ENCODE measurements at regions not wholly inside any gene's neighbourhood (a gene's known extent, or its start where the extent isn't known, plus 50 kb on each side); places are given as distances from the start of the nearest gene placed in this dataset.

DNA sequence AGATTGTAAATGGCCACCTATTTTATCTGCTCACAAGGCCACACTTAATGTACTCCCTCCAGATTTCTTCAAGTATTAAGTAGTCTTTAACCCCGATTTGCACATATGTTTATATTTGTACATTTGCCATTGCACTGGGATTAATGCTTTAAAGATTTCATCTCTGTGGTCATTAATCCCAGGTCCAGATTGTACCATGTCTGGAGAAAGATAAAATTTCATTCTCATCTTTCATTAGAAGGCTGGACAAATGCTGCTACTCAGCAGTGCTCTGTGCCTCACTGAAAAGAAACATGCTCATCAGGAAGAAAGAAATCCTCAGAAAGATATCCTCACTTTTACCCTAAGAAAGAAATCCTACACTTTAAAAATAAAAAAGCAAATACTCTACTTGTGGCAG is 62.5 kb upstream of the LRRC3B start:
- H3K9me3 Mint-ChIP-seq (ENCODE audit: unreplicated experiment) = no peaks in the 10 kb centered on the region
- H3K27me3 Mint-ChIP-seq (ENCODE audit: insufficient read depth, unreplicated experiment) = peaks cover 2% of the 10 kb centered on the region
- POLR2A ChIA-PET = no interaction called here
- Histone ChIP-seq H3K36me3 (ENCODE audit: control insufficient read depth, insufficient read depth, low read length) (no peaks in the 10 kb centered on the region), H3K4me3 (ENCODE audit: low read depth, low read length) (no peak overlapping the region), H3K27me3 (replicated peaks; ENCODE audit: control insufficient read depth, insufficient read depth, low read length) (no peaks in the 10 kb centered on the region), H3K9me3 (no peaks in the 10 kb centered on the region), H3K4me1 (no peaks in the 10 kb centered on the region)
- DNase-seq = no peak
- CTCF ChIA-PET = no interaction called here
- no peak overlapping the region for H3K4me3 Mint-ChIP-seq (ENCODE audit: unreplicated experiment)
- no TSS peak for BruUV-seq (replicated peaks)
- H3K27ac Mint-ChIP-seq (ENCODE audit: unreplicated experiment) = no peak overlapping the region
- no peaks in the 10 kb centered on the region for H3K36me3 Mint-ChIP-seq (ENCODE audit: insufficient read depth, unreplicated experiment)
- H3K4me1 Mint-ChIP-seq (ENCODE audit: low read depth, unreplicated experiment) = no peaks in the 10 kb centered on the region
- intact Hi-C loops (cut with micrococcal nuclease; ENCODE audit: unreplicated experiment) = no loop called here
- TF ChIP-seq, protein P1, sequence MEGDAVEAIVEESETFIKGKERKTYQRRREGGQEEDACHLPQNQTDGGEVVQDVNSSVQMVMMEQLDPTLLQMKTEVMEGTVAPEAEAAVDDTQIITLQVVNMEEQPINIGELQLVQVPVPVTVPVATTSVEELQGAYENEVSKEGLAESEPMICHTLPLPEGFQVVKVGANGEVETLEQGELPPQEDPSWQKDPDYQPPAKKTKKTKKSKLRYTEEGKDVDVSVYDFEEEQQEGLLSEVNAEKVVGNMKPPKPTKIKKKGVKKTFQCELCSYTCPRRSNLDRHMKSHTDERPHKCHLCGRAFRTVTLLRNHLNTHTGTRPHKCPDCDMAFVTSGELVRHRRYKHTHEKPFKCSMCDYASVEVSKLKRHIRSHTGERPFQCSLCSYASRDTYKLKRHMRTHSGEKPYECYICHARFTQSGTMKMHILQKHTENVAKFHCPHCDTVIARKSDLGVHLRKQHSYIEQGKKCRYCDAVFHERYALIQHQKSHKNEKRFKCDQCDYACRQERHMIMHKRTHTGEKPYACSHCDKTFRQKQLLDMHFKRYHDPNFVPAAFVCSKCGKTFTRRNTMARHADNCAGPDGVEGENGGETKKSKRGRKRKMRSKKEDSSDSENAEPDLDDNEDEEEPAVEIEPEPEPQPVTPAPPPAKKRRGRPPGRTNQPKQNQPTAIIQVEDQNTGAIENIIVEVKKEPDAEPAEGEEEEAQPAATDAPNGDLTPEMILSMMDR (IDR thresholded peaks at IDR 0.05; ENCODE audit: insufficient read depth in 1 of 2, low read depth in 1 of 2, low read length in 1 of 2, severe bottlenecking in 1 of 2, unreplicated experiment in 1 of 2) = no peak

DNA sequence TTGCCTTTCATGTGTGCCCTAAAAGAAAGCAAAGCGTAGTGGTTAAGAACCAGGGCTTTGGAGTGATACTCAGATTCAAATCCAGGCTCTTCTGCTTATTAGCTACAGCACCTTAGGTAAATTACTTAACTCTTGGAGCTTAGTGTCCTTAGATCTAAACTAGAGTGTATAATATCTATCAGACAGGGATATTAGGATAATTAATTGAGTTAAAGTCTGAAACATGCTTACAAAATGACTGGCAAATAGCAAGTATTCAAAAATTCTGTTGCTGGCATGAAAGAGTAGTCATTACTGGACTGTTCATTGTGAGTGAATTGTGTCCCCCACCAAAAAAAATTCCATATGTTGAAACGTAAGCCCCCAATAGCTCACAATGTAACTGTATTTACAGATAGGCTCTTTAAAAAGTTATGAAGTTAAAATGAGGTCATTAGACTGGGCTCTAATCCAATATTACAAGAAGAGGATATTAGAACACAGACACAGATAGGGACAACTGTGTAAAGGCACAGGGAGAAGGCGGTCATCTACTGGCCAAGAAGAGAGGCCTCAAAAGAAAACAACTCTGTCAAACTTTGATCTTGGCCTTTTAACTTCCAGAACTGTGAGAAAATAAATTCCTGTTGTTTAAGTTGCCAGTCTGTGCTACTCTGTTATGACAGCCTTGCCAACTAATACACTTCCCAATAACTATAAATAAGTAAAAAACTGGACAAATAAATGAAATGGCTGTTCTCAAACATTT is 60.4 kb upstream of the LRRC3B start:
- Histone ChIP-seq H3K27me3 (replicated peaks; ENCODE audit: control insufficient read depth, insufficient read depth, low read length) (no peaks in the 10 kb centered on the region), H3K4me3 (ENCODE audit: low read depth, low read length) (no peak overlapping the region), H3K9me3 (no peaks in the 10 kb centered on the region), H3K36me3 (ENCODE audit: control insufficient read depth, insufficient read depth, low read length) (no peaks in the 10 kb centered on the region), H3K4me1 (no peaks in the 10 kb centered on the region)
- ChIA-PET CTCF (no interaction called here), POLR2A (no interaction called here)
- intact Hi-C loops (cut with micrococcal nuclease; ENCODE audit: unreplicated experiment) = no loop called here
- H3K4me3 Mint-ChIP-seq (ENCODE audit: unreplicated experiment) = no peak overlapping the region
- H3K36me3 Mint-ChIP-seq (ENCODE audit: insufficient read depth, unreplicated experiment) = no peaks in the 10 kb centered on the region
- peaks cover 2% of the 10 kb centered on the region for H3K27me3 Mint-ChIP-seq (ENCODE audit: insufficient read depth, unreplicated experiment)
- no peak for DNase-seq
- TF ChIP-seq, protein P1 (IDR thresholded peaks at IDR 0.05; ENCODE audit: insufficient read depth in 1 of 2, low read depth in 1 of 2, low read length in 1 of 2, severe bottlenecking in 1 of 2, unreplicated experiment in 1 of 2) = no peak
- no peaks in the 10 kb centered on the region for H3K4me1 Mint-ChIP-seq (ENCODE audit: low read depth, unreplicated experiment)
- H3K27ac Mint-ChIP-seq (ENCODE audit: unreplicated experiment) = no peak overlapping the region
- no peaks in the 10 kb centered on the region for H3K9me3 Mint-ChIP-seq (ENCODE audit: unreplicated experiment)
- no TSS peak for BruUV-seq (replicated peaks)

All from Caco-2 (cell line).